Testis (tissue), 2 donors: ENCODE measurements at regions not wholly inside any gene's neighbourhood (a gene's known extent, or its start where the extent isn't known, plus 50 kb on each side); places are given as distances from the start of the nearest gene placed in this dataset.
"Not testable (repeated sequence)": the region's sequence is repeated elsewhere in the genome, so short reads cannot be mapped to it uniquely, and the experiment has no call there.

Experiments
- CTCF ChIP-seq, 3 experiments: fragments of 450-650 bp in 2 of 3; fragments of 200-600 bp in 1 of 3; sonication (generic) in 1 of 3; IDR thresholded peaks; one replicate each; pipeline ENCODE4 v1.5.1; 2016 to 2019; ENCODE audit warnings: antibody characterized with exemption in 3 of 3, mild to moderate bottlenecking in 2 of 3, moderate library complexity in 1 of 3
- POLR2A ChIP-seq: fragments of 450-650 bp; IDR thresholded peaks from one replicate; pipeline ENCODE4 v1.6.1; 2017; ENCODE audit warnings: antibody characterized with exemption, mild to moderate bottlenecking, moderate library complexity

GRCh38 chr4:103256068-103256467, 57.9 kb upstream of the CENPE start:
- TF ChIP-seq CTCF (IDR thresholded peaks at IDR 0.05); POLR2A: not testable (repeated sequence)
